ENCODE measurements at regions not wholly inside any gene's neighbourhood (a gene's known extent, or its start where the extent isn't known, plus 50 kb on each side); places are given as distances from the start of the nearest gene placed in this dataset.

GRCh38 chr1:62371375-62371774 is 52.1 kb upstream of the KANK4 start:
- no peak overlapping the region for H3K4me2 ChIP-seq (ENCODE audit: insufficient read depth, low read length)
- no peak overlapping the region for H3K9ac ChIP-seq (replicated peaks; ENCODE audit: extremely low read depth, insufficient read depth, low read length)
- H2AFZ ChIP-seq (ENCODE audit: low read depth, low read length), result no peak overlapping the region
- dilution Hi-C loops (cut with MboI; ENCODE audit: extremely low pct_ligation_motif_present, low sequenced_read_pairs) (no loop called here), intact Hi-C loops (cut with micrococcal nuclease) (no loop called here)
- H4K20me1 ChIP-seq (replicated peaks; ENCODE audit: control insufficient read depth, extremely low read depth, insufficient read depth, low read length), result no peaks in the 10 kb centered on the region
- no peaks in the 10 kb centered on the region for H3K4me1 ChIP-seq (ENCODE audit: control insufficient read depth, extremely low read depth, insufficient read depth, low read length)
- no peak for TF ChIP-seq POLR2AphosphoS5 (IDR thresholded peaks at IDR 0.05; ENCODE audit: insufficient read depth, low read depth, low read length)
- TF ChIP-seq POLR2A (IDR thresholded peaks at IDR 0.05; ENCODE audit: low read depth, low read length), result no peak
- TF ChIP-seq MYC (IDR thresholded peaks at IDR 0.05; ENCODE audit: low read depth, low read length), result no peak
- no peak for TF ChIP-seq JUN (IDR thresholded peaks at IDR 0.05; ENCODE audit: borderline replicate concordance, insufficient read depth, insufficient read length, low read depth)
- no peak for TF ChIP-seq MAX (IDR thresholded peaks at IDR 0.05; ENCODE audit: insufficient read depth, insufficient read length)
- no peak for TF ChIP-seq FOS (IDR thresholded peaks at IDR 0.05; ENCODE audit: borderline replicate concordance, insufficient read depth, low read length)
- TF ChIP-seq CTCF (IDR thresholded peaks at IDR 0.05; ENCODE audit: extremely low read depth in 1 of 2, insufficient read depth in 1 of 2, low read depth in 1 of 2, low read length in 2 of 2), result no peak
- TF ChIP-seq GATA2 (IDR thresholded peaks at IDR 0.05; ENCODE audit: insufficient read depth, insufficient read length, low read depth, low read length), result no peak
- no peak for TF ChIP-seq EZH2 (IDR thresholded peaks at IDR 0.05; ENCODE audit: borderline replicate concordance, low read depth, low read length, severe bottlenecking)
- H3K4me3 ChIP-seq (replicated peaks in 1 of 3; ENCODE audit: insufficient read depth in 1 of 3, low read depth in 1 of 3, low read length in 3 of 3), result no peak overlapping the region
- FAIRE-seq, result no peak
- H3K27ac ChIP-seq (ENCODE audit: insufficient read depth, low read depth, low read length), result no peak overlapping the region
- H3K79me2 ChIP-seq (ENCODE audit: control insufficient read depth, insufficient read depth, low read length), result no peaks in the 10 kb centered on the region
- H3K9me3 ChIP-seq (replicated peaks; ENCODE audit: control insufficient read depth, insufficient read depth, low read length), result no peaks in the 10 kb centered on the region
- DNase-seq (ENCODE audit: low read depth, low spot score), result no peak
- no peaks in the 10 kb centered on the region for H3K36me3 ChIP-seq (ENCODE audit: control insufficient read depth in 2 of 2, extremely low read depth in 1 of 2, insufficient read depth in 2 of 2, low read length in 2 of 2)
- ChIA-PET CTCF (no interaction called here), POLR2A (no interaction called here)
- no peaks in the 10 kb centered on the region for H3K9me1 ChIP-seq (replicated peaks; ENCODE audit: control insufficient read depth, extremely low read depth, insufficient read depth, low read length)
- no peaks in the 10 kb centered on the region for H3K27me3 ChIP-seq (ENCODE audit: control insufficient read depth in 2 of 2, insufficient read depth in 2 of 2, low read length in 2 of 2)
- BruUV-seq (replicated peaks), result no TSS peak
